SU-DHL-6 (cell line): ENCODE measurements at regions not wholly inside any gene's neighbourhood (a gene's known extent, or its start where the extent isn't known, plus 50 kb on each side); places are given as distances from the start of the nearest gene placed in this dataset.

Experiments
- CTCF ChIP-seq: fragments of 200-600 bp; sonication (generic); IDR thresholded peaks from one replicate; pipeline ENCODE4 v1.5.1; 2017; ENCODE audit warnings: antibody characterized with exemption, mild to moderate bottlenecking, low read length, moderate library complexity; ENCODE audit not compliant: insufficient read depth, poor library complexity, severe bottlenecking
- EZH2phosphoT487 ChIP-seq: fragments of 200-600 bp; sonication (generic), shearing (Covaris generic); conservative IDR thresholded peaks from 2 replicates; pipeline ENCODE4 v1.6.1; 2018; ENCODE audit warnings: mild to moderate bottlenecking, antibody characterized with exemption, low read length, moderate library complexity, mixed read lengths

GRCh38 chr14:60589442-60589841 is 59.8 kb downstream of the SIX1 start:
- TF ChIP-seq CTCF (no peak), EZH2phosphoT487 (no peak)
